NCI-H2227 (cell line): ENCODE measurements at regions not wholly inside any gene's neighbourhood (a gene's known extent, or its start where the extent isn't known, plus 50 kb on each side); places are given as distances from the start of the nearest gene placed in this dataset.
"Not testable (repeated sequence)": the region's sequence is repeated elsewhere in the genome, so short reads cannot be mapped to it uniquely, and the experiment has no call there.

Experiments
- DNase-seq: peaks from one replicate; lab custom pipeline; 2025; ENCODE audit not compliant: unreplicated experiment; lab: John Stamatoyannopoulos, UW

DNA sequence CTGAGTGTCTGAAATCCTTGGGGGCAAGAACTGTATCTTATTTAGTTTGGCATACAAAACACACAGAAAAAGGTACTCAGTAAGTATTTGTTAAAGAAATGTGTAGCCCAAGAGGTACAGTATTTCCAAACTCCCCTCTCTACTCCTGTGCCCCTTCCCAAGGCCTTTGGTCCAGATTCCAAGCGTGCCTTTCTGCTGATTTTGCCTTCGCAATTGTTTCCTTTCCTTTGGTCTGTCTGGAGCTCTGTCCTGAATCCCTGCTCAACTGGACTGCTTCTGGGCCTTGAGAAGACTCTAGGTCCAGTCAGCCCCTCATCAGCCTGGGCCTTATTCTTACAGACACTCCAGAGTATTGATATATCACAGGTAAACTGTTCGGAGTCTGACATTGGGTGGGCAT, 122.2 kb upstream of the SYNCRIP start:
- no peak for DNase-seq

DNA sequence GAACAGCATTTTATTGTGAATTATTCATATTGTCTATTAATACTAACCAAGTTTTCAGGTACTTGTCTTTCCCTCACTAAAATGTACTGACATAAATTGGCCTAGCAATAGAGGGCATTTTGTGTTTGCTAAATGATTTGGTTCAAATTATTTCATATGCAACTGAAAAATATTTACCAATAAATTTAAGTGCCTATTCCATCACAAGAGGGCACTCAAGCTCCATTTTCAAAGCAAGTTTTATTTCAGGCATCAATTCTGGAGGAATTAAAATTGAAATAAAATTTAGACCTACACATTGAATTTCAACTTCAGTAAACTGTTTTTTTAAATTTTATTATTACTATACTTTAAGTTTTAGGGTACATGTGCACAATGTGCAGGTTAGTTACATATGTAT, 114.3 kb upstream of the SYNCRIP start:
- DNase-seq: no peak

DNA sequence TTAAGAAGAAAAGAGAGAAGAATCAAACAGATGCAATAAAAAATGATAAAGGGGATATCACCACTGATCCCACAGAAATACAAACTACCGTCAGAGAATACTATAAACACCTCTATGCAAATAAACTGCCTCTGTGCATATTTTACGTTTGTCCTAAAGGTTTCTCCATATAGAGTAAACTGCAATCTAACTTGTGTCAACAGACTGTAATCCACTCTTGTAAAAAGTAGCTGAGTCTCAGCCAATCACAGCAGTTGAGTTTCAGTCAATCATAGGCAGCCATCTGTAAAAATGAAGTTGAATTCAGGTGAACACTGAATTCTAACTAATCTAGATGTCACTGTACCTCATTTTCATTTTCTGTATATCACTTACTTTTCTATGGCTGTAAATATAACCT, 112.2 kb upstream of the SYNCRIP start:
- DNase-seq: no peak

DNA sequence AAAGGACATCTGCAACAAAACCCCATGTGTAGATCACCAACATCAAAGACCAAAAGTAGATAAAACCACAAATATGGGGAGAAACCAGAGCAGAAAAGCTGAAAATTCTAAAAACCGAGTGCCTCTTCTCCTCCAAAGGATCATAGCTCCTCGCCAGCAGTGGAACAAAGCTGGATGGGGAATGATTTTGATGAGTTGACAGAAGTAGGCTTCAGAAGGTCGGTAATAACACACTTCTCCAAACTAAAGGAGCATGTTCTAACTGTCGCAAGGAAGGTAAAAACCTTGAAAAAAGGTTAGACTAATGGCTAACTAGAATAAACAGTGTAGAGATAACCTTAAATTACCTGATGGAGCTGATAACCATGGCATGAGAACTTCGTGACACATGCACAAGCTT, 109.9 kb upstream of the SYNCRIP start:
- DNase-seq: no peak

DNA sequence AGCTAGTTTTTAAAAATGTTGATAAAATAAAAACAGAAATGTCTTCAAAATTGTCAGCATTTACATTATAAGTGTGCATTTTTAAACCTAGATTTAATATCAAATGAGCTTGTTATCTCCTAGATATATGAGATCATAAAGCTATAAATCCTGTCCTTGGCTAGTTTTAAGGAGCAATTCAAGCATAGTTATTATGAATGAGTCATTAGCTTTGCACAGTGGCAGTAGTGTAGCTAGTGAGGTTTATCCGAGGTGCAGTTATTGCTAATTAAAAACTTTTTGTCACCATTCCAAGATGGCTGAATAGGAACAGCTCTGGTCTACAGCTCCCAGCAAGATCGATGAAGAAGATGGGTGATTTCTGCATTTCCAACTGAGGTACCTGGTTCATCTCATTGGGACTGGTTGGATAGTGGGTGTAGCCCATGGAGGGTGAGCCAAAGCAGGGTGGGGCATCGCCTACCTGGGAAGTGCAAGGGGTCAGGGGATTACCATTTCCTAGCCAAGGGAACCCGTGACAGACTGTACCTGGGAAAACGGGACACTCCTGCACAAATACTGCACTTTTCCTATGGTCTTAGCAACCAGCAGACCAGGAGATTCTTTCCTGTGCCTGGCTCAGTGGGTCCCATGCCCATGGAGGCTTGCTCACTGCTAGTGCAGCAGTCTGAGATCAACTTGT, 108.8 kb upstream of the SYNCRIP start:
- no peak for DNase-seq

DNA sequence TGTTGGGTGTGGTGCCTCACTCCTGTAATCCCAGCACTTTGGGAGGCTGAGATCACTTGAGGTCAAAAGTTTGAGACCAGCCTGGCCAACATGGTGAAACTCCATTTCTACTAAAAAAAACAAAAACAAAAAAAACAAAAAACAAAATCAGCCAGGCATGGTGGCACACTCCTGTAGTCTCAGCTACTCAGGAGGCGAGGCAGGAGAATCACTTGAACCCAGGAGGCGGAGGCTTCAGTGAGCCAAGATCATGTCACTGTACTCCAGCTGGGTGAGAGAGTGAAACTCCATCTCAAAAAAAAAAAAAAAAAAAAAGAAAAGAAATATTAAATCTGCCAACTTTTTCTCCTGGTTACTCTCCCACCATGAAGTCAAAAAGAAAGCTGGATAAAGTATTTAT, 107.5 kb upstream of the SYNCRIP start:
- DNase-seq: not testable (repeated sequence)

DNA sequence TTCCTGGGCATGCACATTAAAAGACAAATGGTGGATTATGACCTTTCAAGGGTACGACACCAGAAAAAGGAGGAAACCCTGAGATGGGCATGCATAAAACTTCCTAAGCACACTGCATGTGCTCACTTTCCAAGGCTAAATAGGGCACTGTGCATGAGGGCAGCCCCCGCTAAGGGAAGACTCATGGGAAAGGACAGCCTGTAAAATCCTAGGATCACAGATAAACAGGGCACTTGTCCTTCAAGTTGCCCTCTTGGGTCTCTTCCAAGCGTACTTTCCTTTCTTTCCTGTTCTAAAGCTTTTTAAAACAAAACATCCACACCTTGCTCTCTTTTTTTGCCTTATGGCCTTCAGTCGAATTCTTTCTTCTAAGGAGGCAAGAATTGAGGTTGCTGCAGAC, 106.5 kb upstream of the SYNCRIP start:
- no peak for DNase-seq

DNA sequence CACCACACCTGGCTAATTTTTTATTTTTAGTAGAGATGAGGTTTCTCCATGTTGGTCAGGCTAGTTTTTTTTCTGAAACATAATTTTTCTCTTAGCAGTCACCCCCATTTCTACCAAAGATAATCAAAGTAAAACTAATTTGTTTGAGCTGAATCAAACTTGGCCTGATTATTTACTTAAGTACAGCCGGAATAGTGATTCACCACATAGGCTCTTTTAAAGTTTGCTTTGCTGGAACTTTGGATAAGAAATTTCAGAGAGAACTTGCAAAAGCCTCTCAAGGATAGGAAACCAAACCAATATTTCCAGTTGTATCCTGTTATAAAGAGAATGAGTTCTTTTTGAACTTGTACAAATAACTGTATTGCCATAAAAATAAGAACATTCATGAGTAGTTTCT, 105.0 kb upstream of the SYNCRIP start:
- no peak for DNase-seq

DNA sequence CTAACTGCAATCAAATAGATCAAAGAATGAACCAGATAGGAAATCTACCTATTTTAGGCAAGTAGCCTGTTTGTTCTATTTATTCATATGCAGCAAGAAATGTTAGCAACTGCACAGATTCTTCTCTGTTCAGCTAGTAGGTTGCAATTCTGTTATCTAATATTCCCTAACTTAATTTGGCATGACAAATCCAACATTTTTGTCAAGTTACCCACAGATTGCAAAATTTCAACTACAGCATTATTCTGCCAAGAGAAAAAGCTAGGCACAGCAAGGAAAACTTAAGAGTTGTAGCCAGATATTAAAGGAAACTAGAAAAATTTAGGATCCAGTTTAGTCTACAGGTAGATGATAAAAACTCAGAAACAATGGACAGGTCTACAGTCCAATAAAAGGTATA, 104.4 kb upstream of the SYNCRIP start:
- no peak for DNase-seq

DNA sequence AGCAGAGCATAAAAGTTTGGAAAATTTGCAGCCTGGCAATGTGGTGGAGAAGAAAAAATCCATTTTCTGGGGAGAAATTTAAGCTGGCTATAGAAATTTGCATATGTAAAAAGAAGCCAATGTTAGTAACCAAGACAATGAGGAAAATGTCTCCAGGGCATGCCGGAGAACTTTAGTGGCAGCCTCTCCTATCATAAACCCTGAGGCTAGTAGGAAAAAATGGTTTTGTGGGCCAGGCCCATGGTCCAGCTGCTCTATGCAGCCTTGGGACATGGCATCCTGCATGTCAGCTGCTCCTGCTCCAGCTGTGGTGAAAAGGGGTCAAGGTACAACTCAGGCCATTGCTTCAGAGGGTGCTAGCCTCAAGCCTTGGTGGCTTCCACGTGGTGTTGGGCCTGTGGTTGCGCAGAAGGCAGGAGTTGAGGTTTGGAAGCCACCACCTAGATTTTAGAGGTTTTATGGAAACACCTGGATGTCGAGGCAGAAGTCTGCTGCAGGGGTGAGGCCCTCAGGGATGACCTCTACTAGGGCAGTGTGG, 101.8 kb upstream of the SYNCRIP start:
- no peak for DNase-seq

DNA sequence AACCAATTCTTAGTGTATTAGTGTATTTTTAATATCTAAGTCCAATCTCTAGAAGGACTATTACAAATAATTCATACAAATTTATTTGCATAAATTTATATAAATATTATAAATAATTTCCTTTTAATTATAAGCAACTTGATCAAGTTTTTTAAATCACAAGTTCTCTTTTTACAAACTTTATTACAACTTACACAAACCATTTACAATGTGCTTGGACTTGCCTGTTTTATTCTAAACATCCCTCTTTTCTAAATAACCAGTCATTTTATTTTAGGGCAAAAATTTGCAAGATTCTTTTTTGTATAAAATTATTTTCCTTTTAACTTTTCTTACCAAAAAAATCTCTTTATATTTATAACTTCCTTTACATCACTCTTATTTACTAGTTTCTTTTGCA, 83.5 kb upstream of the SYNCRIP start:
- no peak for DNase-seq

DNA sequence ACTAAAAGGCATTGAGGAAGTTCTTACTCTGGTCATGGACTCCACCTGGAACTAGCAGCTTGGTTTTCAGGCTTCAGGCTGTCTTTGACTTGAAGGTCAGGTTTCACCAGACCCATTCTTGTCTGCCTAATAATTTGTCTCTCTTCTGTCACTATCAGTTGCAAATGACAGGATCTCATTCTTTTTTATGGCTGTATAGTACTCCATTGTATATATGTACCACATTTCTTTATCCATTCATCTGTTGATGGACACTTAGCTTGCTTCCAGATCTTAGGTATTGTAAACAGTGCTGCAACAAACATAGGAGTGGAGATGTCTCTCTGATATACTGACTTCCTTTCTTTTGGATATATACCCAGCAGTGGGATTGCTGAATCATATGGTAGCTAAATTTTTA, 73.1 kb upstream of the SYNCRIP start:
- DNase-seq: no peak

DNA sequence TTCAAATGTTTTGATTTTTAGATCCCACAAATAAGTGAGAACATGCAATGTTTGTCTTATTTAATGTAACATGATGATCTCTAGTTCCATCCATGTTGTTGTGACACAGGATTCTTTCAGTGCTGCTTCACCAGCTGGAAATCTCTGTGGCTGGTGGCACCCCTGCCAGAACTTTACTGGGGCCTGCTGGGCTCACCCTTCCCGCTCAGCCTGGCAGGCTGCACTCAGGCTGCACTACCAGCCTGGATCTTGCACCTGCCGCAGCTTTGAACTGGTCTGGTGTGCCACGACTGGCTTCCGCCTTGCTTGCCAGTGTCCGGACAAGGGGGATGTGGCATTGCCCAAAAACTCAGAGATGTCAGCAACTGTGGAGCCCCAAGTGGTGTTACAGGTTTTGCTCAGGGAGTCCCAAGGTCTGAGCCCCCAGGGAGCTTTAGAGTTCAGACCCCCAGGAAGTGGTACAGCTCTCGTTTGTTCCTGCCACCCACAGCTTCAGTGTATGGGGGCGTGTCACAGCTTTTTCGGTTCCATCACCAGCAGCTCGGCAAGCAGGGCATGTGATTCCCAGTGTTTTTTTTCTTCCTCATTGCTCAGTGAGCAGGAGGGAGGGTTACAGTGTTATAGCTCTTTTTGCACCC, 72.3 kb upstream of the SYNCRIP start:
- DNase-seq: no peak

DNA sequence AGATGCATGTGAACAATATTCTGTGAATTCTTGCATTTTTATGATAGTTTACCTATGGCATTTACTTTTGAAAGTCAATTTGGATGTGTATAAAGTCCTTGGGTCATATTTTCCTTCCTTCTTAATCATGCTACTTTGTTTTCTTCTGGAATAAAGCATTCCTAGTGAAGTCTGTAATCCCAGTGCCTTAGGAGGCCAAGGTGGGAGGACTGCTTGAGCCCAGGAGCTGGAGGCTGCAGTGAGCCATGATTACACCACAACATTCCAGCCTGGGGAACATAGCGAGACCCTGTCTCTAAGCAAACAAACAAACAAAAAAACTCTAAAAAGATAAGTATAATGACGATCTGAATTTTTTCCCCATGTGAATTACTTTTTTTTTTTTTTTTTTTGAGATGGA, 69.7 kb upstream of the SYNCRIP start:
- DNase-seq: no peak

DNA sequence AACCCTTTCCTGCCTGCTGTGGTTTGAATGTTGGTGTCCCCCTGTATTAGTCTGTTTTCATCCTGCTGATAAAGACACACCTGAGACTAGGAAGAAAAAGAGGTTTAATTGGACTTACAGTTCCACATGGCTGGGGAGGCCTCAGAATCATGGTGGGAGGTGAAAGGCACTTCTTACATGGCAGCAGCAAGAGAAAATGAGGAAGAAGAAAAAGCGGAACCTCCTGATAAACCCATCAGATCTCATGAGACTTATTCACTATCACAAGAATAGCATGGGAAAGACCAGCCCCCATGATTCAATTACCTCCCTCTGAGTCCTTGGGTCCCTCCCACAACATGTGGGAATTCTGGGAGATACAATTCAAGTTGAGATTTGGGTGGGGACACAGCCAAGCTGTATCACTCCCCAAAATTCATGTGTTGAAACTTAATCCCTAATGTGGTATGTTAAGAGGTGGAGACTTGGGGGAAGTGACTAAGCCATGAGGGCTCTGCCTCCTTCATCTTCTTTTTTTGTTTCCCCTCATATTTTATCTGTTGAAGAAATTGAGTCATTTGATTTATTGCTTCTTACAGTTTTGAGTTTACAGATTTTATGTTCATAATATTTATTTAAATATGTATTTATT, 64.9 kb upstream of the SYNCRIP start:
- not testable (repeated sequence) for DNase-seq

DNA sequence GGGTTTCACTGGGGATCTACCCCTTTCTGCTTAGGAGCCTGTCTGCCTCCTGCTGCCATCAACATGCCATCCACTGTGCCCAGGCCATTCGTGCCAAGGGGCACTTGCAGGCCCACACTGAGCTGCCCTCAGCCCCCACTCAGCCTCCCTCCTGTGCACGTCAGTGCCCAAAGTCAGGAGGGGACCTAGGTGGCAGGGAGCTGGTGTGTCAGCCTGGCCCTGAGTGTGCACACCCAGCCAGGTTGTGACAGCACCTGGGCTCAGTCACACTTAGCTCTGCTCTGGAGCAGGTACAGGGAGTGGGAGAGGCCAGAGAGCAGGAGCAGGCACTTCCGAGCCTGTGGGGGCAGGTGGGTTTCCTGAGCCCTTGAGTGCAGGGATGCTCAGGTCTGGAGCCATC, 63.6 kb upstream of the SYNCRIP start:
- no peak for DNase-seq

DNA sequence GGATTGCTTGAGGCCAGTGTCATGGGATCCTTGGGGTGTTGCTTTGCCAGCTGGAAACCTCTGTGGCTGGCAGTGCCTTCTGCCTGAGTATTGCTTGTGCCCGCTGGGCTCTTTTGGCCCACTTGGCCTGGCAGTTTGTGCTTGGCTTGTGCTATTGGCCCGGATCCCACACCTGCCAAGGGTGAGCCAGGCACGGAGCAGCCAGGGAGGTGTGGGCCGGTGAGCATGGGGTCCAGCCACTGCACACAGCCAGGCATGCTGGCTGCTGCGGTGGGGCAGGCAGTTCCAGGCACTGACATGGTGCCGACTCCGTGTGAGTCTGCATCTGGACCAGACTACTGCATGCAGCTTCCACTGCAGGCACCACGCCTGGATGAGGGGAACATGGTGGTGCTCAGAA, 62.5 kb upstream of the SYNCRIP start:
- DNase-seq: no peak

DNA sequence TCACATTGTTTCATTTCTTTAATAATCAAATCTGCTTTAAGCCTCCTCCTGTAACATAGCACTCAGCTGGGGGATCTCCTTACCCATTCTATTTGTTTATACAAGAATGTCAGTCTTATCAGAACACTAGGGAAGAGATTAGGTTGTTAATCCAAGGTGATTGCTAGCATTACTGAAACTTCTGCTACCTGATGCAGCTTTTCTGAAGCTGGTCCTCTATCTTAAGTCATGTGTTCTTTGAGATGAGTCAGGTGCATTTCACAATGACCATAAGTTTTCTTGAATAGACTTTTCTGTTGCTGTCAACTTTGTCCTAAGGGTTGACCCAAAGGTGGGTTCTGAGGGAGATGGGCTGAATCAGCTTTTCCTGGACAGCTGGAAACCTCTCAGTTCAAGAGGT, 60.7 kb upstream of the SYNCRIP start:
- DNase-seq: no peak
